ENCODE measurements at regions not wholly inside any gene's neighbourhood (a gene's known extent, or its start where the extent isn't known, plus 50 kb on each side); places are given as distances from the start of the nearest gene placed in this dataset.
A peak's percentile ranks its signal among the peaks of the same experiment; 100 is the strongest.
"Not testable (repeated sequence)": the region's sequence is repeated elsewhere in the genome, so short reads cannot be mapped to it uniquely, and the experiment has no call there.

DNA sequence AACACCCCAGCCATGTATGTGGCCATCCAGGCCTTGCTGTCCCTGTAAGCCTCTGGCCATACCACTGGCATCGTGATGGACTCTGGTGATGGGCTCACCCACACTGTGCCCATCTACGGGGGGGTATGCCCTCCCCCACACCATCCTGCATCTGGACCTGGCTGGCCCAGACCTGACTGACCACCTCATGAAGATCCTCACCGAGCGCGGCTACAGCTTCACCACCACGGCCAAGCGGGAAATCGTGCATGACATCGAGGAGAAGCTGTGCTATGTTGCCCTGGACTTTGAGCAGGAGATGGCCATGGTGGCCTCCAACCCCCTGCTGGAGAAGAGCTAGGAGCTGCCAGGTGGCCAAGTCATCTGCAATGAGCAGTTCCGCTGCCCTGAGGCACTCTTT, 80.4 kb upstream of the ZCCHC2 start:
- no peak for DNase-seq

DNA sequence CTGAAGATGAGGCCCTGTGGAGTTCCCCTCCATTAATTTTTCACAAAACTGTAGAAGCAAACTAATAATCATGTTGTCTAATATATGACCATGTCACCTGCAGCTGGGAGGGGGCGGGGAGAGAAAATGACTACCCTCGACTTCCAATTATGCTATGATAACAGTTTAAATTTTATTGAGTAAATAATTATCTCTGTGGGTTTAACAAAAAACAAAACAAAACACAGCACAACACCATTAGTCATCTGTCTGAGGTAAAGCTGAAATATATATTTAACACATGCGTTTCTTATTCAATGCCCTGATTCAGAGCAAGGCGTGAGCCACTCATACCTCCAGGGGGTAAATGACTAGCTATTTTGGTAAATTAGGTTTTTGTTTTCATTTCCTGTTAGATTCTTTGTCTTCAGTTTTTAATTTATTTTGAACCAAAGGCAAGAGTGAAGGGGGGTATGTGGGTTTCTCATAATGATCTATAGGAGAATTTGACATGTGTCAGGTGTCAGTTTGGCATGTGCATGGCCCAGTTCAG, 77.4 kb upstream of the ZCCHC2 start:
- peak; percentile 99 for DNase-seq

DNA sequence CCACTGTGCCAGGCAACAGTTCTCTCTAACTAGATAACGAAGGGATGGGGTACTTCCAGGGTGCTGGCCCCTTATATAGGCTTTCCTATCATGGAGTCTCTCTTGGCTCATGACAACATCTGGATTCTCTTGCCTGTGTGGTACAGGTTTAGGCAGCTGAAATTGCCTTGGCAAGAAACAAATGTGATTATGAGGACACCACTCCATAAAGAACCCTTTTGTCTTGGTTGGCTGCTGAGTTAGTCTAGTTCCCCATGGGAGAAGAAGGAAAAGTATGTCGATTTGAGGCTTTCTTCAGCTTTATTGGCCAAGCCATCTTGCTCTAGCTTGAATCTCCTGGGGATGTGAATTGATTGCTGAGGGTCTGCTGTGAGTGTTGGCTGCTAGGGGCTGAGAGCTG, 76.3 kb upstream of the ZCCHC2 start:
- no peak for DNase-seq

DNA sequence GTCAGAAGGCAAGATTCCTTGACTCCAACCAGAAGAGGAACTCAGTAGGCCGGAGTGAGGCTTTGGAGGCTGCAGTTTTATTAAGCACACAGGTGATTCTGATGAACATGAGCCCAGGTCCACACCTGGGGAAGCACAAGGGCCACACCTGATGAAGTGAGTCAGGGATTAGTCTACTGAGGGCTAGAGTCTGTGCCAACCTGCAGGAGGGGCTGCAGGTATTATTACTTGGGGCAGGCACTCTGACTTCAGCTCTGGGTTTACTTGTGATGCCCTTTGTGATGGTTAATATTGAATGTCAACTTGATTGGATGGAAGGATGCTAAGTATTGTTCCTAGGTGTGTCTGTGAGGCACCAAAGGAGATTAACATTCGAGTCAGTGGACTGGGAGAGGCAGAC, 75.2 kb upstream of the ZCCHC2 start:
- no peak for DNase-seq

DNA sequence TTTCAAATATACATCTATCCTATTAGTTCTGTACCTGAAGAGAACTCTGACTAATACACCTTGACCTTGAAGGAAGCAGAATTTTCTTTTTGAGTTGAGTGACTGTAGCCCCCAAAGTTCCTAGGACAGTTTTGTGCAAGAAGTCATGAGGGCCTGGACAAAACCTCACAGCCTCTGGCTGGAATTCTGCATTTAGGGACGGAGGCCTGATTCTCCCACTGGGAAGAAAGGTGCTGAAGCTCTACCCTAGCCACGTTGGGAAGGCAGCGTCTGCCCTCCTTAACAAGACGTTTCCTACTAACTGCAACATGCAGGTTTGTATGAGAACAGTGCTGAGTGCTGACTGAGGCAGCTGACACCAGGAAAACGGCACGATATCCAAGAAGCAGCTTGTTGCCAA, 74.4 kb upstream of the ZCCHC2 start:
- DNase-seq: no peak

DNA sequence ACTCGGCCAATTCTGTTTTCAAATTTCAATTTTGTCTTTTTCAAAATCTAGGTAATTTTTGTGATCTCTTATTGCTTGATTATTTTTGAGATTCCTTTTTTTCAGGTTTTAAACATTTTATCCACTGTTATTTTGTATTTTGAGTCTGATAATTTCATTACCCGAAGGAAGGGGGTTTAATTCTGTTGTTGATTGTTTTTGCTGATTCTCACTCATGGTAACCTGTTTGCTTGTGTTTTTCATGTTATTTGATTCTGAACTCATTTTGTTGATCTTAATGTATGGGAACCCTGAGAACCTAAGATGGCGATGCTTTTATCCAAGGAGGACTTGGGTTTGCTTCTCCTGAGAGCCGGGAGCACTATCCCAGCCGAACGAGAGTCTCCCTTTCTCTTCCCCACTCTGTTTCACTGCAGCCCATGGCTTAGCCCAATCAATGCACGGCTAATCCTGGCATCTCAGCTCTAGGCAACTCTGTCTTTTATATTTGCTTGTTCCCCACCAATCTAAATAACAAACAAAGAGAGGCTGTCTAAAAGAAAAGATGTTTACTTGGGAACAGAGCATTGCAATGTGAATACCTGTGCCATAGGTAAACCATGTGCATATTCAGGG, 73.2 kb upstream of the ZCCHC2 start:
- no peak for DNase-seq

DNA sequence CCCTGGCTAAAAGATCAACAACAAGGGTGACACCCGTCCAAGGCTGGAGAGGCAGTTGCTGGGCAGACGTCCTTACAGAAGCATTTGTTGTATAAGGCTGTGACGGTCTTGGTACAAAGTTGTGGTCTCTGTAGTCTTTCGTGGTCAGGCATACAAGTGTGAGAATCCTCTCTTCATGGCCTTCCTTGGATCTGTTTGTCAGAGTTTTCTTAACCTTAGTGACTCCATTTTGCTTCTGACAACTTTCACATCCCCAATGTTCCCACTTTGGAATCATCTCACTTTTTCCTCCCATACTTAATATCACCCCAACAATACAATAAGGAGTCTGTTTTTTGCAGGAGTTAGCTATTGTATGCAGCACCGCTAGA, 72.7 kb upstream of the ZCCHC2 start:
- no peak for DNase-seq

DNA sequence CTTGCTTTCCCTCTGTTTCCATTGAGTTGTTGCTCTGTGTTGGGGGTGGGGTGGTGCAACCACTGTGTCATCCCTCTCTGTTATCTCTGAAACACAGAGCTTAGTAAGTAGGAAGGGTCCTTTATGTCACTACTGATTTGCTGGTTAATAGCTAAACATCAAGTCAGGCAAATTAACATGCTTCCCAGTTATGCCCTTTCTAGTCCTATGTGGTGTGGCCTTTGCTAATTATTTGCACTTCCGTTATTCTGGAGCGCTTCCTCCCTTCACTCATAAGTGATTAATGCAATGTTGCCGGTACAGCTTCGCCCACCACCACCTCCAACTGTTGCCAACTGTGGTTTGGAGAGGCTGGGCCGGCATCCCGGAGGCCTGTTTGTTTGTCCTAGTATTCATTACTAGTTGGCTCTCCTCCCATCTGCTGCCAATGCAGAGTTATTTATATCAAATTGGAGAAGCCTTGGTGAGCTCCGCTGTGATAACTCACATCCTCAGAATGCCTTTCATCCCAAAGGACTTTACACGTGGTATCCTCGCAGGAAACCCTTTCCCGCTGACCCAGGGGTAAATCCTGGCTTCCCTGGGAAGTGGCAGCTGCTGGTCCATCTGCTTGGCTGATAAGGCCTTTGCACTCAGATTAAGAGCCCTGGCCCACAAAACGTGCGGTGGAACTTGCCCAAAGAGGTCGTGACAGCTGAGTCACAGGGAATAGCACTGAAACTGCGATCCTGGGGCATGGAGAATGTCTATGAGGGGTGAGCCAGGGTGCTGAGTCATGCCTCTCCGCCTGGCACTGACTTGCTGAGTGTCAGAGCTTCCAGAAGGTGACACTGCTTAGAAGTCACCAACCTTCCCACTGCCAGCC, 72.0 kb upstream of the ZCCHC2 start:
- peak; percentile 92 for DNase-seq

DNA sequence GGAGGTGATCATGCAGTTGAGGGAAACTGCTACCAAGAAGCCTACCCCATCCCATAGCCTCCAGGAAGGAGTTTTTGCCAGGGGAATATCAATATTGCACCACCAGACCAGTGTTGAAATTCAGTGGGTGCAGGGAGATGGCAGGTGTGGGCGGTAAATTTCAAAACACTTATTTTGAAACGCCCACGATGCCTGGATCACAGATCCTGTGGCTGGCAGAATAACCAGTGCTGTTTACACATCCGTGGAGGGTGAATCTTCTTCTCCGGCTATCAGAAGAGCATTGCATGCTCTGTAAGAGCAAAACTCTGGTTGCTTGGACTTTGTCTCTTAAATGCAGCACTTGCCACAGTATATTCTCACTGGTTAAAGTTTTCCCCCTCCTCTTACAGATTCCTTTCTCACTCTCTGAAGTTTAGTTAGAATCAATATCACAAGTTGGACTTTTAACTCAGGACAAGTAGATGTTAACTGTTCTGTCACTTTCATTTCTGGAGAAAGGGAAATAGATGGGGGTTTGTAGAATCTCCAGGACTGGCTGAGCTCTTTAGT, 70.5 kb upstream of the ZCCHC2 start:
- DNase-seq: no peak

DNA sequence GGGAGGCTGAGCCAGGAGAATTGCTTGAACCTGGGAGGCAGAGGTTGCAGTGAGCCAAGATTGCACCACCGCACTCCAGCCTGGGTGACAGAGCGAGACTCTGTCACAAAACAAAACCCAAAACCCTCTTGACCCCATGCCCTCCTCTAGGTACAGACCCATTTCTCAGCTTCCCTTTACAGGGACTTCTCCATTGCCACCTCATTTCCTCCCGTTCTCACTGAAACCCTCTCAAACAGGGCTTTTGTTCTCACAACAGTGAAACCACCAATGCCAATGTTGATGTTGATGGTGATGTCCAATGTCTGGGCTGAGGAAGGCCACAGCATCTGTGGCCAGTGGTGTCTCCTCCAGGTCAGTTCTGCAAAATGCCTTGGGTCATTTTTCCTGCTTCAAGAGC, 69.0 kb upstream of the ZCCHC2 start:
- DNase-seq: no peak

DNA sequence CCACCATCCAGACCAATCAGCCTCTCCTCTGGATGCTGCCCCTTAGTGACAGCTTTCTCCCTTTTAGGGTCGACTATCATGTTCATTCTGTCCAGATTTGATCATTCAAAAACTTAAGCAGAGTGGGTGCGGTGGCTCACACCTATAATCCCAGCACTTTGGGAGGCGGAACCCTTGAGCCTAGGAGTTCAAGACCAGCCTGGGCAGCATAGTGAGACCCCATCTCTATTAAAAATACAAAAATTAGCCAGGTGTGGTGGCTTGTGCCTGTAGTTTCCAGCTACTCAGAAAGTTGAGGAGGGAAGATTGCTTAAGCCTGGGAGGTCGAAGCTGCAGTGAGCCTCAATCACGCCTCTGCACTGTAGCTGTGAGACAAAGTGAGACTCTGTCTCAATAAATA, 68.3 kb upstream of the ZCCHC2 start:
- no peak for DNase-seq

DNA sequence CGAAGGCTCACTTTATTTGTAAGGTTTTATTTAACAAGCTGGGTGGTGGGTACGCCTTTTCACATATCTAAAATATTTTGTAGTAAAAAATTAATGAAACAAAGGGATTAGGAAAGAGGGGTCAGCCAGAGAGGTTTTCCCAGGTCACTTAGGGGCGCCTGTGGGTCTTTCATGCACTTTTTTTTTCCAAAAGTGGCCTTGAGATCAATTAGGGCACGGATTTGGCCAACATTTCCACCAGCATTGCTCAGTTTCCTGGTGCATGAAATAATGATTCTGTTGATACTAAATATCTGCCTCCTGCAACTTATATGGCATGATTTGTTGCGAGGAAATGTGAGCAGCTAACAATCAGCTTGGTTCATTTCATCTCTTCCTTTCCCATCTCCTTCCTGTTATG, 67.6 kb upstream of the ZCCHC2 start:
- no peak for DNase-seq

DNA sequence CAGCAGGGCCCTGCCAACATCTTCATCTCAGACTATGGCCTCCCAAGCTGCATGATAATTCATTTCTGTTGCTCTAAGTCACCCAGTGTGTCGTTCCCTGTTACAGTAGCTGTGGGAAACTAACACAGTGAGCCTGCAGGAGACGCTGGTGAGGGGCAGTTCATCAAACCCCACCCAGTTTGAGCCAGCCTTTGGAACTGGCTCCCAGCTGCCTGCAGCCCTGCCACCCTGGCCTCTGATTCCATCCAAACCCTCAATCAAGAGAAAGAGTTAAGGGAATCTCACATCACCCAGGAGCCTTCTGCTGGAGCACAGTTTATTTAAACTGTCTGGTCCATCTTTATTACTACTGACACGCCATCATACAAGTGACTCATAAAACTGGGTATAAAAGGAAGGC, 64.9 kb upstream of the ZCCHC2 start:
- no peak for DNase-seq

DNA sequence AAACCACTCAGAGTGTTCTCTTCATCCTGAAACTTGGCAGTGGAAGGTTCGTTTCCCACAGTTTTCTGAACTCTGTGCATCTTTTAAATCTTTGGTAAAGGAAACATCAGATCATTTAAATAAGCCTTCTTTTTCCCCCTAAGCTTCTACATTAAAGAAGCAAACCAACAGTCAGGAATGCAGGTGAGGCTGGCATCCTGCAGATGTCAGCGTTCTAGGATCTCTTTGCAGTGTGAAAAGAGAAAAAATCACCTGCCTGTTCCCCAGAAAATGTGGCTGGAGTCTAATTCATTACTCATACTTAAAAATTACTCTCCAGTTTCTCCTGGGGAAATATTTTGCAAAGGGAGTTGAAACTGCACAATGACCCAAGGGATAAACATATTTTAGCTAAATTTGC, 64.5 kb upstream of the ZCCHC2 start:
- no peak for DNase-seq

DNA sequence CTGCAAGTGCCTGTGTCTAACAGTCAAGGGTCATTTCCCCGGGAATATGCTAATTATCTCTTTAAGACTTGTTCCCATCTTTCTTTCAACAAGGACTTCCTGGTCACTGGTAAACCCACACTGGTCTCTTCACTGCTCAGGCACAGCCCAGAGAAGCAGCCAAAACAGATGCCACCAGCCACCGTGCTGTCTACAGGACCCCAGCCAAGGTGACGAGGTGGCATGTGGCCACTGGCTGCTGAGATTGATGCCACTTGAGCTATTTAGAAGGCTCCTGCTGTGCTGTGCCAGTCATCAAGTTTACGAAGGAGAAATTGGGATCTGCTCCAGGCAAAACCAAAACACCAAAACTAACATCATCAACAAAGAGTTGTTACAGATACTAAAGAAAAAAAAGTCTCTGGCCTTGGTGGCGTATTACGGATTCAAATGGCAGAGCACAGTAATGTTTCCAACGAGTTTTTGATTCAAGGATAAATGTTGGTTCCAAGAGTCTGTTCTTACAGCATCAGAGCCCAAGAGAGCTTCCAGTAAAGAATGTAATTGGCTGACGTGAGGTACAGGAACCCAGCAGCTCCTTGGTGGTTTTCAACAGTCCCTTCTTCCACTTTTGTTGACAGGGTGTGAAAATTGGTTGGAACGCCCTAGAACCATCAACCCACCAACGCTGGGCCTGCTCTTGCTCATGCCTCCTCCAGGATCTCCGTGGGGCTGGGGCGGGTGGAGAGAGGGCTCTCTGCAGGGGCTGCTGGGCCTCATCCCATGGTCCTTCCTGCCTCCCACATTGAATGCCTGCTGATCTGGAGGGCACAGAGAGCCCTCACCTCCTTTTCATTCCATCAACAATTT, 63.7 kb upstream of the ZCCHC2 start:
- DNase-seq: no peak

DNA sequence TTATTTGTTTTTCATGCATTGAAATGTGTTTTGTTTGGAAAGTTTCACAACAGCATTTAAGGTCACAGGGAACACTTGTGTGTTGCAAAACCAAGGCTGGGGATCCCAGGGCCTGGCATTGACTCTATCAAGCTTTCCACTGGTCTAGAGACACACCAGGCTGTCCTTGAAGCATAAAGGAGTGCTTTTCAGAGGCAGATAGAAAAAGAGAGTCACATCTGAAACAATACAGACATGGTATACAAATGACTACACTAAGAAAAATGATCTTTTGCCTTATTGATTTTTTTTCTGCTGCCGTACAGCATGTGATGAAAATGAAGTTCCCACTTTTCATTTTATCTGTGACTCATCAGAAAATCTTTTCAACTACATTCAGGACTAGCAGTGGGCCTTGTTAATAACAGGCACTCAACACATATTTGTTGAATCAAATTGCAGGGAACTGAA, 61.9 kb upstream of the ZCCHC2 start:
- DNase-seq: no peak

DNA sequence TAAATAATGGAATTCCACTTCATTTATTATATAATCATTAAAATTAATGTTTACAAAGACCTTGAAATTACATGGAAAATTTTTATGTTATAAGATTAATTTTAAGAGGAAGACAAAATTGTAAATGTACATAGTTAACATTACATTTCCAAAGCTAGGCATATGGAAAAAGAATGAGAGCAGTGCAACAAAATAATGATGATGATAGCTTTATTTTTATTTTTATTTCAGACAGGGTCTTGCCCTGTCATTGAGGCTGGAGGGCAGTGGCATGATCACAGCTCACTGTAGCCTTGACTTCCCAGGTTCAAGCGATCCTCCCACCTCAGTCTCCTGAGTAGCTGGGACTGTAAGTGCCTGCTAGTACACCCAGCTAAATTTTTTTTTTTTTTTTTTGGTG, 61.2 kb upstream of the ZCCHC2 start:
- no peak for DNase-seq

DNA sequence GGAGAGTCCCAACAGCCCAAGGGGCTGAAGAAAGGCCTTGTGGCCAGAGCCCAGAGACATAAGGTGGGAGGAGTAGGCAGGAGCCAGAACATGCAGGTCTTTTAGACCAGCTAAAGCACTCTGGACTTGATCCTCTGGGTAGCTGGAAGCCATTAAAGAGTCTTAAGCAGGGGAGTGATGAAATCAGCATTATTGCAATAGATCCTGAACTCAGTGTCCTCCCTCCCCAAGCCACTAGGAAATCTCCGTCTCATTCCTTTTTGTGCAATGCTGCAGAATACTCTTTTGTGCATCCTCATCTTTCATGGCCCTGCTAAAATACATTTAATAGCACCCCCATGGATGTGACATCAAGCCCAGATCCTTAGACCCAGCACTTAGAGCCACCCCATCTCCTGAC, 58.6 kb upstream of the ZCCHC2 start:
- no peak for DNase-seq

DNA sequence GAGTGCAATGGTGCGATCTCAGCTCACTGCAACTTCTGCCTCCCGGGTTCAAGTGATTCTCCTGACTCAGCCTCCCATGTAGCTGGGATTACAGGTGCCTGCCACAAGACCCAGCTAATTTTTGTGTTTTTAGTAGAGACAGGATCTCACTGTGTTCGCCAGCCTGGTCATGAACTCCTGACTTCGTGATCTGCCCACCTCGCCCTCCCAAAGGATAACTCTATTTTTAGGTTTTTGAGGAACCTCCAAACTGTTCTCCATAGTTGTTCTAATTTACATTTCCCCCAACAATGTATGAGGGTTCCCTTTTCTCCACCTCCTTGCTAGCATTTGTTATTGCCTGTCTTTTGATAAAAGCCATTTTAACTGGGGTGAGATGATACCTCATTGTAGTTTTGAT, 53.7 kb upstream of the ZCCHC2 start:
- DNase-seq: not testable (repeated sequence)

Measured in COR-L47 (cell line).